K562 (cell line): ENCODE measurements at regions not wholly inside any gene's neighbourhood (a gene's known extent, or its start where the extent isn't known, plus 50 kb on each side); places are given as distances from the start of the nearest gene placed in this dataset.
A peak's percentile ranks its signal among the peaks of the same experiment; 100 is the strongest.

ENCODE experiments used
- ATF4 ChIP-seq: fragments of 450-650 bp; formaldehyde crosslinking; IDR thresholded peaks from 2 replicates; pipeline ENCODE4 v1.4.0; 2022; ENCODE audit warnings: mild to moderate bottlenecking, moderate library complexity
- BRD4 ChIP-seq: fragments of 200-600 bp; sonication (generic); IDR thresholded peaks from 2 replicates; pipeline ENCODE4 v1.6.1; 2017; ENCODE audit warnings: inconsistent platforms
- CBX5 ChIP-seq: IDR thresholded peaks from 2 replicates; pipeline ENCODE4 v1.6.1; 2014; ENCODE audit warnings: low read depth, borderline replicate concordance
- ERF ChIP-seq: fragments of 450-650 bp; formaldehyde crosslinking; IDR thresholded peaks from 2 replicates; pipeline ENCODE4 v1.4.0; 2020; ENCODE audit warnings: mild to moderate bottlenecking, mixed read lengths
- HSF4 ChIP-seq: fragments of 250-450 bp; sonication (Bioruptor Pico); IDR thresholded peaks from 2 replicates; pipeline ENCODE4 v2.1.2; 2022; ENCODE audit warnings: mild to moderate bottlenecking, moderate library complexity, borderline replicate concordance
- KLF16 ChIP-seq: IDR thresholded peaks from 2 replicates; pipeline ENCODE4 v1.6.1; 2016; ENCODE audit warnings: antibody characterized with exemption
- MED1 ChIP-seq: sonication (generic); formaldehyde crosslinking; IDR thresholded peaks from 2 replicates; pipeline ENCODE4 v1.8.1; 2023; ENCODE audit warnings: missing genetic modification reagents, borderline replicate concordance
- NFYB ChIP-seq: IDR thresholded peaks from 2 replicates; pipeline ENCODE4 v1.6.1; 2011; ENCODE audit warnings: mild to moderate bottlenecking, moderate library complexity; ENCODE audit not compliant: insufficient read length; ENCODE audit errors: extremely low read depth
- NONO ChIP-seq, 2 experiments: fragments of 200-400 bp in 1 of 2; fragments of 450-650 bp in 1 of 2; formaldehyde crosslinking in 1 of 2; IDR thresholded peaks; 2 replicates each; pipeline ENCODE4 v1.6.1; 2017; ENCODE audit warnings: low read depth in 2 of 2, mild to moderate bottlenecking in 2 of 2, moderate library complexity in 2 of 2, low read length in 1 of 2
- RBM22 ChIP-seq: fragments of 200-400 bp; formaldehyde crosslinking; IDR thresholded peaks from 2 replicates; pipeline ENCODE4 v1.6.1; 2018; ENCODE audit warnings: low read length, low read depth; ENCODE audit not compliant: poor library complexity, severe bottlenecking
- RBM39 ChIP-seq: fragments of 200-400 bp; formaldehyde crosslinking; optimal IDR thresholded peaks from 2 replicates; pipeline ENCODE3; 2018; ENCODE audit warnings: low read depth, low read length
- SNIP1 ChIP-seq: fragments of 450-650 bp; IDR thresholded peaks from 2 replicates; pipeline ENCODE4 v1.7.1; 2017; ENCODE audit warnings: low read depth, mild to moderate bottlenecking
- TAF7 ChIP-seq: fragments of 450-650 bp; IDR thresholded peaks from 2 replicates; pipeline ENCODE4 v1.6.1; 2016; ENCODE audit warnings: missing genetic modification characterization, missing compliant biosample characterization
- TEAD4 ChIP-seq, 2 experiments: sonication (generic) in 1 of 2; formaldehyde crosslinking in 1 of 2; IDR thresholded peaks; 2 replicates each; pipeline versions ENCODE4 v1.6.1 to v1.8.0; 2012 to 2022; ENCODE audit warnings: borderline replicate concordance in 1 of 2, inconsistent platforms in 1 of 2, low read length in 1 of 2, mild to moderate bottlenecking in 1 of 2, missing genetic modification reagents in 1 of 2
- TFAM ChIP-seq: fragments of 250-450 bp; sonication (Bioruptor Pico); conservative IDR thresholded peaks from 2 replicates; pipeline ENCODE4 v1.5.0; 2021; ENCODE audit warnings: mild to moderate bottlenecking, moderate library complexity
- ZNF12 ChIP-seq: sonication (generic); formaldehyde crosslinking; IDR thresholded peaks from 2 replicates; pipeline ENCODE4 v1.4.0; 2020; ENCODE audit warnings: mild to moderate bottlenecking, missing genetic modification reagents
- ZNF146 ChIP-seq: IDR thresholded peaks from one replicate; pipeline ENCODE4 v1.6.1; 2018; ENCODE audit warnings: missing compliant biosample characterization; ENCODE audit not compliant: unreplicated experiment
- ZNF436 ChIP-seq: fragments of 250-450, 450-650 bp; sonication (Bioruptor Pico); formaldehyde crosslinking; IDR thresholded peaks from 2 replicates; pipeline ENCODE4 v1.7.0; 2020; ENCODE audit warnings: mild to moderate bottlenecking
- TF ChIP-seq, protein P1 (sequence below): sonication (generic); formaldehyde crosslinking; IDR thresholded peaks from 2 replicates; pipeline ENCODE4 v1.8.0; 2022; ENCODE audit warnings: mild to moderate bottlenecking, missing genetic modification reagents, borderline replicate concordance
- TF ChIP-seq, protein P2 (sequence below): sonication (generic); formaldehyde crosslinking; IDR thresholded peaks from 2 replicates; pipeline ENCODE4 v1.8.1; 2023; ENCODE audit warnings: missing genetic modification reagents, mild to moderate bottlenecking, borderline replicate concordance

DNA sequence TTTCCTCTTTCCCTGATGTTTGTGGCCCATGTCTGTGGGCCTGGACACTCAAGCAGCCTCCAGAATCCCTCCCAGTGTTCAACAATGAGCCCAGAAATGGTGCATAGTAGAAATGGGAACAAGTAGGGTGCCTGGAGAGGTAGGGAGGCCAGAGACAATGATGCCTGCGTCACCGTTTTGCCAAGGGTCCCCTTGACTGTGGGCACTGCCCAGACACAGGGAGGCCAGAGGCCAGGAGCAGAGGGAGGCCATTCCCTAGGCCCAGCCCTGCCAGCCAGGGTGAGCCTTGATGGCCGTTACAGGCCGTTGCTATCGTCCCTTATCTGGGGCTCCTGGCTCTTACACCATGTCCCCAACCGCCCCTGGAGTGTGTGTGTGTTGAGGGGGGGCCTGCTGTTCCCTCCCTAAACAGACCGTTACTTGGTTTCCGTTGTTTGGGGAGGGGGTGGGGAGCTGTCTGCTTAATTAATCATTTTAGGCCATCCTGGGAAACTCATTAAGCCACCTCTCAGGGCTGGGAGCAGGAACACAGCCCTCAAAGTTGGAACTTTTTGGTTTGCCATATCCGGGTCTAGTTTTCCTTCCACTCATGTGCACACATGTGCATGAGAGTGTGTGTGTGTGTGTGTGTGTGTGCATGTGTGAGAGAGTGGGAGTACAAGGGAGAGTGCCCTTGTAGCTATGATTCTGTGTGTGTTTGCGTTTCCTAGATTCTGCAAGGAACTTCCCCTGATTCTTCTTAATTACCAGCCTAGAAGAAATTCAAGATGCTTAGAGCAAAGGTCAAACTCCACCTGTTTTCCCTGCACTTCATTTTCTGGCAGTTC, 135.2 kb upstream of the HAAO start (continued):
- TF ChIP-seq ATF4 (CRISPR knock-in tag) (peak; percentile 77), NONO (IDR thresholded peaks at IDR 0.05; ENCODE audit: low read depth in 2 of 2, low read length in 1 of 2) (no peak), ERF (CRISPR knock-in tag) (peak; percentile 95), ZNF146 (CRISPR knock-in tag) (no peak), CBX5 (0 out of 2 replicates have a peak, but pooled peaks have one; percentile 8), TFAM (CRISPR knock-in tag) (no peak), HSF4 (peak; percentile 75; the same call in 1 of the 2 replicates), RBM22 (no peak), SNIP1 (no peak), ZNF12 (CRISPR knock-in tag) (no peak), KLF16 (peak; percentile 60), TEAD4 (IDR thresholded peaks at IDR 0.05; ENCODE audit: low read length) (peak; percentile 23; the same call in 1 of the 2 replicates), TEAD4 (CRISPR knock-in tag; IDR thresholded peaks at IDR 0.05; ENCODE audit: borderline replicate concordance) (no peak), BRD4 (peak; percentile 75; the same call in 1 of the 2 replicates), NFYB (no peak), ZNF436 (CRISPR knock-in tag) (no peak), TAF7 (tag) (0 out of 2 replicates have a peak, but pooled peaks have one; percentile 9), MED1 (CRISPR knock-in tag) (no peak), RBM39 (no peak)
- TF ChIP-seq, protein P1, sequence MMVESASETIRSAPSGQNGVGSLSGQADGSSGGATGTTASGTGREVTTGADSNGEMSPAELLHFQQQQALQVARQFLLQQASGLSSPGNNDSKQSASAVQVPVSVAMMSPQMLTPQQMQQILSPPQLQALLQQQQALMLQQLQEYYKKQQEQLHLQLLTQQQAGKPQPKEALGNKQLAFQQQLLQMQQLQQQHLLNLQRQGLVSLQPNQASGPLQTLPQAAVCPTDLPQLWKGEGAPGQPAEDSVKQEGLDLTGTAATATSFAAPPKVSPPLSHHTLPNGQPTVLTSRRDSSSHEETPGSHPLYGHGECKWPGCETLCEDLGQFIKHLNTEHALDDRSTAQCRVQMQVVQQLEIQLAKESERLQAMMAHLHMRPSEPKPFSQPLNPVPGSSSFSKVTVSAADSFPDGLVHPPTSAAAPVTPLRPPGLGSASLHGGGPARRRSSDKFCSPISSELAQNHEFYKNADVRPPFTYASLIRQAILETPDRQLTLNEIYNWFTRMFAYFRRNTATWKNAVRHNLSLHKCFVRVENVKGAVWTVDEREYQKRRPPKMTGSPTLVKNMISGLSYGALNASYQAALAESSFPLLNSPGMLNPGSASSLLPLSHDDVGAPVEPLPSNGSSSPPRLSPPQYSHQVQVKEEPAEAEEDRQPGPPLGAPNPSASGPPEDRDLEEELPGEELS (CRISPR knock-in tag) = no peak
- TF ChIP-seq, protein P2, sequence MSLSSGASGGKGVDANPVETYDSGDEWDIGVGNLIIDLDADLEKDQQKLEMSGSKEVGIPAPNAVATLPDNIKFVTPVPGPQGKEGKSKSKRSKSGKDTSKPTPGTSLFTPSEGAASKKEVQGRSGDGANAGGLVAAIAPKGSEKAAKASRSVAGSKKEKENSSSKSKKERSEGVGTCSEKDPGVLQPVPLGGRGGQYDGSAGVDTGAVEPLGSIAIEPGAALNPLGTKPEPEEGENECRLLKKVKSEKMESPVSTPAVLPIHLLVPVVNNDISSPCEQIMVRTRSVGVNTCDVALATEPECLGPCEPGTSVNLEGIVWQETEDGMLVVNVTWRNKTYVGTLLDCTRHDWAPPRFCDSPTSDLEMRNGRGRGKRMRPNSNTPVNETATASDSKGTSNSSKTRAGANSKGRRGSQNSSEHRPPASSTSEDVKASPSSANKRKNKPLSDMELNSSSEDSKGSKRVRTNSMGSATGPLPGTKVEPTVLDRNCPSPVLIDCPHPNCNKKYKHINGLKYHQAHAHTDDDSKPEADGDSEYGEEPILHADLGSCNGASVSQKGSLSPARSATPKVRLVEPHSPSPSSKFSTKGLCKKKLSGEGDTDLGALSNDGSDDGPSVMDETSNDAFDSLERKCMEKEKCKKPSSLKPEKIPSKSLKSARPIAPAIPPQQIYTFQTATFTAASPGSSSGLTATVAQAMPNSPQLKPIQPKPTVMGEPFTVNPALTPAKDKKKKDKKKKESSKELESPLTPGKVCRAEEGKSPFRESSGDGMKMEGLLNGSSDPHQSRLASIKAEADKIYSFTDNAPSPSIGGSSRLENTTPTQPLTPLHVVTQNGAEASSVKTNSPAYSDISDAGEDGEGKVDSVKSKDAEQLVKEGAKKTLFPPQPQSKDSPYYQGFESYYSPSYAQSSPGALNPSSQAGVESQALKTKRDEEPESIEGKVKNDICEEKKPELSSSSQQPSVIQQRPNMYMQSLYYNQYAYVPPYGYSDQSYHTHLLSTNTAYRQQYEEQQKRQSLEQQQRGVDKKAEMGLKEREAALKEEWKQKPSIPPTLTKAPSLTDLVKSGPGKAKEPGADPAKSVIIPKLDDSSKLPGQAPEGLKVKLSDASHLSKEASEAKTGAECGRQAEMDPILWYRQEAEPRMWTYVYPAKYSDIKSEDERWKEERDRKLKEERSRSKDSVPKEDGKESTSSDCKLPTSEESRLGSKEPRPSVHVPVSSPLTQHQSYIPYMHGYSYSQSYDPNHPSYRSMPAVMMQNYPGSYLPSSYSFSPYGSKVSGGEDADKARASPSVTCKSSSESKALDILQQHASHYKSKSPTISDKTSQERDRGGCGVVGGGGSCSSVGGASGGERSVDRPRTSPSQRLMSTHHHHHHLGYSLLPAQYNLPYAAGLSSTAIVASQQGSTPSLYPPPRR (CRISPR knock-in tag) = no peak
